ENCODE measurements at regions not wholly inside any gene's neighbourhood (a gene's known extent, or its start where the extent isn't known, plus 50 kb on each side); places are given as distances from the start of the nearest gene placed in this dataset.

- Histone ChIP-seq H3K4me2 (ENCODE audit: insufficient read depth, low read length) (no peak overlapping the region), H3K27ac (ENCODE audit: low read length) (no peak overlapping the region), H2AFZ (ENCODE audit: low read depth, low read length) (no peak overlapping the region), H3K79me2 (ENCODE audit: insufficient read depth, low read length) (no peaks in the 10 kb centered on the region), H3K27me3 (ENCODE audit: insufficient read depth, low read length, poor library complexity) (peaks cover 2% of the 10 kb centered on the region), H3K9me3 (ENCODE audit: insufficient read depth, low read length, severe bottlenecking) (no peaks in the 10 kb centered on the region), H3K4me3 (ENCODE audit: low read depth in 1 of 2, low read length in 2 of 2) (no peak overlapping the region), H3K4me1 (ENCODE audit: insufficient read depth, low read length) (no peaks in the 10 kb centered on the region), H3K9ac (ENCODE audit: low read depth, low read length) (no peak overlapping the region), H3K36me3 (ENCODE audit: insufficient read depth, low read length) (no peaks in the 10 kb centered on the region), H4K20me1 (ENCODE audit: insufficient read depth, low read length) (no peaks in the 10 kb centered on the region)
- no peak for ATAC-seq (ENCODE audit: insufficient read depth, low read depth)
- TF ChIP-seq CTCF (IDR thresholded peaks at IDR 0.05; ENCODE audit: borderline replicate concordance, extremely low read depth, low read length, poor library complexity, severe bottlenecking) (no peak), EZH2 (IDR thresholded peaks at IDR 0.05; ENCODE audit: borderline replicate concordance, low read depth, low read length, severe bottlenecking) (no peak)
- DNase-seq = no peak
Measured at GRCh38 chr15:95565016-95565600, 765.4 kb upstream of the NR2F2 start.

- no peak overlapping the region for H3K4me2 ChIP-seq (ENCODE audit: insufficient read depth, low read length)
- H3K4me3 ChIP-seq (ENCODE audit: low read depth in 1 of 2, low read length in 2 of 2) = no peak overlapping the region
- ATAC-seq (ENCODE audit: insufficient read depth, low read depth) (no peak), DNase-seq (no peak)
- no peaks in the 10 kb centered on the region for H4K20me1 ChIP-seq (ENCODE audit: insufficient read depth, low read length)
- no peaks in the 10 kb centered on the region for H3K79me2 ChIP-seq (ENCODE audit: insufficient read depth, low read length)
- H3K9me3 ChIP-seq (ENCODE audit: insufficient read depth, low read length, severe bottlenecking) = no peaks in the 10 kb centered on the region
- peaks cover 2% of the 10 kb centered on the region for H3K27me3 ChIP-seq (ENCODE audit: insufficient read depth, low read length, poor library complexity)
- H3K27ac ChIP-seq (ENCODE audit: low read length) = no peak overlapping the region
- no peak for TF ChIP-seq EZH2 (IDR thresholded peaks at IDR 0.05; ENCODE audit: borderline replicate concordance, low read depth, low read length, severe bottlenecking)
- no peak for TF ChIP-seq CTCF (IDR thresholded peaks at IDR 0.05; ENCODE audit: borderline replicate concordance, extremely low read depth, low read length, poor library complexity, severe bottlenecking)
- H3K36me3 ChIP-seq (ENCODE audit: insufficient read depth, low read length) = no peaks in the 10 kb centered on the region
- H3K4me1 ChIP-seq (ENCODE audit: insufficient read depth, low read length) = no peaks in the 10 kb centered on the region
- H2AFZ ChIP-seq (ENCODE audit: low read depth, low read length) = no peak overlapping the region
- no peak overlapping the region for H3K9ac ChIP-seq (ENCODE audit: low read depth, low read length)
Measured at GRCh38 chr15:95565690-95566089, 764.8 kb upstream of the NR2F2 start.

- Histone ChIP-seq H3K4me2 (ENCODE audit: insufficient read depth, low read length) (no peak overlapping the region), H3K4me3 (ENCODE audit: low read depth in 1 of 2, low read length in 2 of 2) (no peak overlapping the region), H4K20me1 (ENCODE audit: insufficient read depth, low read length) (no peaks in the 10 kb centered on the region), H3K9me3 (ENCODE audit: insufficient read depth, low read length, severe bottlenecking) (no peaks in the 10 kb centered on the region), H3K4me1 (ENCODE audit: insufficient read depth, low read length) (no peaks in the 10 kb centered on the region), H2AFZ (ENCODE audit: low read depth, low read length) (no peak overlapping the region), H3K27me3 (ENCODE audit: insufficient read depth, low read length, poor library complexity) (peaks cover 2% of the 10 kb centered on the region), H3K9ac (ENCODE audit: low read depth, low read length) (no peak overlapping the region), H3K36me3 (ENCODE audit: insufficient read depth, low read length) (no peaks in the 10 kb centered on the region), H3K27ac (ENCODE audit: low read length) (no peak overlapping the region), H3K79me2 (ENCODE audit: insufficient read depth, low read length) (no peaks in the 10 kb centered on the region)
- ATAC-seq (ENCODE audit: insufficient read depth, low read depth) = no peak
- TF ChIP-seq CTCF (IDR thresholded peaks at IDR 0.05; ENCODE audit: borderline replicate concordance, extremely low read depth, low read length, poor library complexity, severe bottlenecking) = no peak
- TF ChIP-seq EZH2 (IDR thresholded peaks at IDR 0.05; ENCODE audit: borderline replicate concordance, low read depth, low read length, severe bottlenecking) = no peak
- no peak for DNase-seq
Measured at GRCh38 chr15:95567686-95568085, 762.8 kb upstream of the NR2F2 start.

DNA sequence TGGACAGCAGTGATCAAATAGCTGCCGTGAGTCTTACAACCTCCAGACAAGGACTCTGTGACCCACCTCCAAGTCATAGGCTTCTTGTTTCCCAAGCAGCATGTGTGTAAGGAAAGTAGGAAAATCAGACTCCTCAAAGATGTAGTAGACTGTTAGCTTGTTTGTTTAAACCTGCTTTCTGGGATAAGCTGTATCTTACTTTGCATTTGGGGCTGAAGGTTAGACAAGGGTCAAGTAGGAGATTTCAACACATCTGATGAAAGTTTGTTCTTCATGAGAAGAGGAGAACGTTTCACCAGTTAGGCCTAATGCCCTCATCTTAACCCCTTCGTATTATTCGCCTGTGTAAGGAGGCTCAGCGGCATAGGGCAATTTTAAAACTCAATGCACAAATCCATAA is 756.4 kb upstream of the NR2F2 start:
- no peak overlapping the region for H3K9ac ChIP-seq (ENCODE audit: low read depth, low read length)

More for the DNA sequence above, 756.4 kb upstream of the NR2F2 start:
- DNase-seq (no peak), ATAC-seq (ENCODE audit: insufficient read depth, low read depth) (no peak)
- Histone ChIP-seq H3K79me2 (ENCODE audit: insufficient read depth, low read length) (no peaks in the 10 kb centered on the region), H3K27me3 (ENCODE audit: insufficient read depth, low read length, poor library complexity) (no peaks in the 10 kb centered on the region), H3K4me2 (ENCODE audit: insufficient read depth, low read length) (no peak overlapping the region), H4K20me1 (ENCODE audit: insufficient read depth, low read length) (no peaks in the 10 kb centered on the region), H2AFZ (ENCODE audit: low read depth, low read length) (no peak overlapping the region), H3K27ac (ENCODE audit: low read length) (no peak overlapping the region), H3K4me1 (ENCODE audit: insufficient read depth, low read length) (no peaks in the 10 kb centered on the region), H3K9me3 (ENCODE audit: insufficient read depth, low read length, severe bottlenecking) (no peaks in the 10 kb centered on the region), H3K4me3 (ENCODE audit: low read depth in 1 of 2, low read length in 2 of 2) (no peak overlapping the region), H3K36me3 (ENCODE audit: insufficient read depth, low read length) (no peaks in the 10 kb centered on the region)
- no peak for TF ChIP-seq EZH2 (IDR thresholded peaks at IDR 0.05; ENCODE audit: borderline replicate concordance, low read depth, low read length, severe bottlenecking)
- TF ChIP-seq CTCF (IDR thresholded peaks at IDR 0.05; ENCODE audit: borderline replicate concordance, extremely low read depth, low read length, poor library complexity, severe bottlenecking) = no peak
